ENCODE measurements at regions not wholly inside any gene's neighbourhood (a gene's known extent, or its start where the extent isn't known, plus 50 kb on each side); places are given as distances from the start of the nearest gene placed in this dataset.
"Not testable (repeated sequence)": the region's sequence is repeated elsewhere in the genome, so short reads cannot be mapped to it uniquely, and the experiment has no call there.

GRCh38 chr13:74576420-74576819, 442.2 kb upstream of the KLF12 start:
- DNase-seq (no peak), ATAC-seq (no peak)
- intact Hi-C loops (cut with DNase I, micrococcal nuclease) = no loop called here

GRCh38 chr13:74575729-74576125, 441.5 kb upstream of the KLF12 start:
- peak; percentile 23 to 51 for DNase-seq
- intact Hi-C loops (cut with DNase I, micrococcal nuclease) = no loop called here
- ATAC-seq = peak; percentile 59

- intact Hi-C loops (cut with DNase I, micrococcal nuclease) = no loop called here
- DNase-seq (no peak), ATAC-seq (no peak)
Measured at GRCh38 chr13:74574964-74575728, 440.9 kb upstream of the KLF12 start.

- ATAC-seq (no peak), DNase-seq (no peak)
- intact Hi-C loops (cut with DNase I, micrococcal nuclease) = no loop called here
Measured at GRCh38 chr13:74573654-74574053, 439.4 kb upstream of the KLF12 start.

DNA sequence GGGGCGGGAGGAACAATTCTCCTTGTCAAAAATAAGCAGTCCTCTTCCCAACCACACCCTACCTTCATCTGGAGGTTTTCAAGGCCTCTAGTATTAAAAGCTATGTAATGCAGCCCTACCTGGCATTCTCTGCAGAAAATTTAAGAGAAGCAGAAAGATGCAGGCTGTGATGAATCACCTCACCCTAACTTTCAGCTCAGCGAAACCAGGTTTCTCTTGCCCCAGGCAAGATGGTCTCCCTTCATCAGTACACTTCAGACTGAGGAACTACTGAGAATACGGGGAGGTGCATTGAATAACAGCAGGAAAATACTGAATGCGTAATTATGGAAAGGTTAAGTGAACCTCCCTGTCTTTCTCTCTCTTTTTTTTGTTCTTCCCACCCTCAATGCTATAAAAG, 437.6 kb upstream of the KLF12 start:
- intact Hi-C loops (cut with DNase I, micrococcal nuclease) = no loop called here
- DNase-seq = no peak
- ATAC-seq = no peak

DNA sequence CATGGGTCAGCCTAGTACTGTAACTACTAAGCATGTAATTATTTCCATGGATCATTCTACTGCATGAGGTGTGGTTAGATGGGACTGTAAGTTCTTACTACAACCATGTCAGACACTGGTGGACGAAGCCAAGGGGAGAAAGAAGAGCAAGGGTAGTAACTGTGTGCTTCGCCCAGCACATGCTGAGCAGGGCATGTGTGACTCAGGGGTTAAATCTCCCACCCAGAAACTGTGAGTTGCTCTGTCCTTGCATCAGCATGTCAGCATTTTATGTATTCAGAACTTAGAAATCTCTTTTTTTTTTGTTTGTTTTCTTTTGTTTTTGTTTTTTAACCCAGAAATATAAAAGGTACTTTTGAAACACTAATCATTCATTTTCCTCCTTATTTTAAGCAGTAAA, 436.6 kb upstream of the KLF12 start:
- no peak for ATAC-seq
- no peak for DNase-seq
- intact Hi-C loops (cut with DNase I, micrococcal nuclease) = no loop called here

DNA sequence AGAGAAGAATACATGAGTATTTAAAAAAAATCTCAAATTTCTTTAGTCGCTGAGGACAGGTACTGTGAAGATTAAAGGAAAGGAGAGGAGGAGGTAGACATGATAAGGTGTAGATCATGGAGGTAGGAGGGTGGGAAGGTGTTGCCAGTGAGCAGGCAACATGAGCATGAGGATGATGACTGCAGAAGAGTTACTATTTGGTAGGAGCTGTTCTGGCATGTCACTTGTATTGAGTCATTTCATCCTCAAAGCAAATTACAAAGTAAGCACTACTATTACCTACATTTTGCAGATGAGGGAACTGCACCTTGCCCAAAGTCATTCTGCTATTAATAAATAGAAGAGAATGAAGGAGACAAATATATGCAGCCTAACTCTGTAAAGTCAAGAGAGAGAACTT, 435.8 kb upstream of the KLF12 start:
- DNase-seq (no peak), ATAC-seq (no peak)
- intact Hi-C loops (cut with DNase I, micrococcal nuclease) = no loop called here

DNA sequence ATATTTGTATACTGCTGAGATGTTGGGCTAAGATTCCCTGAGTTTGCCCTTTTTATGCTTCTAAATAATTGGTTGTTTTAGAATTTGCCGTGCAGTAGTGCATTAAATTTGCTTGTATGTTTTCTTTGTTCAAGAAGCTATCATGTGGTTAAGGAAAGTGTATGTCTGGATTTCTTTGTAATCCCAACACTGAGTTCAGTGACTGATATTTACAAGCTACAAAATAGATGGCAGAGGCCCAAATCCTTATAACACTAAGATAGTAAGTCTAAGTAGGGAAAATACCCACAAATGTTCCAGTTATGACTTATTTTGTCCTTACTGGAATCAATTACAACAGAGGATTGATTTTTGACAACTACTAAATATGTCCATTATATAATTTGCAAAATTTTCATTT, 435.0 kb upstream of the KLF12 start:
- DNase-seq (no peak), ATAC-seq (no peak)
- intact Hi-C loops (cut with DNase I, micrococcal nuclease) = no loop called here

GRCh38 chr13:74567485-74567884, 433.3 kb upstream of the KLF12 start:
- no peak for DNase-seq
- intact Hi-C loops (cut with DNase I, micrococcal nuclease) = no loop called here
- ATAC-seq = no peak

DNA sequence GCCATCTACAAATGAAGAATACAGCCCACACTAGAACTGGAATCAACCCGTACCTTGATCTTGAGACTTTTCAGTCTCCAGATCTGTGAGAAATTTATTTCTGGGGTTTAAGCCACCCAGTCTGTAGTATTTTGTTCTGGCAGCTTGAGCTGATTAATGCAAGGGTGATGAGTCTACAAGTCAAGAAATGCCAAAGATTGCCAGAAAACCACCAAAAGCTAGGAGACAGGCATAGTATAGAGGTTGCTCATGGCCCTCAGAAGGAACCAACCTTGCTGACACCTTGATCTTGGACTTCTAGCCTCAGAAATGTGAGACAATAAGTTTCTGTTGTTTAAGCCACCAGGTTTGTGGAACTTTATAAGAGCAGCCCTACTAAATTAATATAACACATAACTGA, 428.2 kb upstream of the KLF12 start:
- DNase-seq (no peak), ATAC-seq (no peak)
- intact Hi-C loops (cut with DNase I, micrococcal nuclease) = no loop called here

- intact Hi-C loops (cut with DNase I, micrococcal nuclease) = no loop called here
- ATAC-seq = no peak
- no peak for DNase-seq
Measured at GRCh38 chr13:74561155-74561554, 427.0 kb upstream of the KLF12 start.

- intact Hi-C loops (cut with DNase I, micrococcal nuclease) = no loop called here
- no peak for ATAC-seq
Measured at GRCh38 chr13:74560325-74560724, 426.1 kb upstream of the KLF12 start.

DNA sequence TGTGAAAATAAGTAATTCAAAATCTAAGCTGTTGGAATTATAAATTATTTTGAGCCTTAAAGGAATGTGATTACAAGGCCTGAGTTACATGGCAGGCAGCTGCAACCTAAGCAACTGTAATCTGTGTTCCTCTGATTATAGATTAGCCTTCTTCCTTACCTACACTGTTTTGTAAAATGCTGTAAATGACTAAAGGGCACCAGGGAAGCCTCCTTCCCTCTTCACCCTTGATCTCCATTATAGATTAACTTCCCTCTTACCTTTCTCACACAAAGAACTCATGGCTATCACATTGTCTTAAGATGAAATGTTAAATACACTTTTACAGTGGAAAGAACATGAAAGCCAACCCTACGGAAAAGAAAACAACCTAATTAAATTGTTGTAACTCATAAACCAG, 423.7 kb upstream of the KLF12 start:
- intact Hi-C loops (cut with DNase I, micrococcal nuclease) = no loop called here
- peak; percentile 94 for ATAC-seq
- DNase-seq = no peak

More at GRCh38 chr13:74560325-74560724, 426.1 kb upstream of the KLF12 start:
- no peak for DNase-seq

DNA sequence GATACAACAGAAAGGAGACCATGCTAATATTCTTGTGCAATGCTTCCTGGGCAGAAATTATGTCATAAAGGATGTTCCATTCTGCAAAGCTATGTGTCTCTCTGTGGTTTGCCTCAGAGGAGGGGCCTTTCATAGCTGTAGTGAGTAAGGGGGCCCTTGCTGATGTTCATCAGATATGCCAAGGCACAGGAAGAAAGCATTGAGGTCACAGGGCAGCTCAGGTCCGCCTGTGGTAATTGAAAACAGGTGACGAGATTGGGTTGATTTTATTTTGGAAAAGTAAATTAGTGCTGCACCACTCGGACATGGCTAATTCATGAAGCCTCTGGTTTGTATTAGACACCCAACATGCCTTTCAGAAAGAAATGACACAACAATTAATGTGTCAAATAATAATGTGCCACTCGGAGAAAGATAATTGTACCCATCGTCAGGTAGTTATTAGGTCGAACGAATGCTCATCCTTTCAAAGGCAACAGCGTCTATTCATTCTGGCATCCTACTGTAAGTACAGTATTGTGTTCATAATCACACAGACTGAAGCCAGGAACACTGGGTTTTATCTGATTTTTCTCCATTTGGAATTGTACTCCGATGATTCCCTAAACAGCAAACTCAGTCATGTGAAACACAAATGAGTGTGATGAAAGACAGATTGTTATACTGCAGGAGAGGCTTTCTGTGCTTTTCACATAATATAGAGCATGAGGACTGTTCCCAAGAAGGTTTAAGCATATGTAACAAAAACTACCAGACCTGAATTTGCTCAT, 421.6 kb upstream of the KLF12 start:
- no peak for DNase-seq
- no peak for ATAC-seq
- intact Hi-C loops (cut with DNase I, micrococcal nuclease) = no loop called here

GRCh38 chr13:74555276-74555625, 421.0 kb upstream of the KLF12 start:
- intact Hi-C loops (cut with DNase I, micrococcal nuclease) = no loop called here
- ATAC-seq = no peak
- no peak for DNase-seq

DNA sequence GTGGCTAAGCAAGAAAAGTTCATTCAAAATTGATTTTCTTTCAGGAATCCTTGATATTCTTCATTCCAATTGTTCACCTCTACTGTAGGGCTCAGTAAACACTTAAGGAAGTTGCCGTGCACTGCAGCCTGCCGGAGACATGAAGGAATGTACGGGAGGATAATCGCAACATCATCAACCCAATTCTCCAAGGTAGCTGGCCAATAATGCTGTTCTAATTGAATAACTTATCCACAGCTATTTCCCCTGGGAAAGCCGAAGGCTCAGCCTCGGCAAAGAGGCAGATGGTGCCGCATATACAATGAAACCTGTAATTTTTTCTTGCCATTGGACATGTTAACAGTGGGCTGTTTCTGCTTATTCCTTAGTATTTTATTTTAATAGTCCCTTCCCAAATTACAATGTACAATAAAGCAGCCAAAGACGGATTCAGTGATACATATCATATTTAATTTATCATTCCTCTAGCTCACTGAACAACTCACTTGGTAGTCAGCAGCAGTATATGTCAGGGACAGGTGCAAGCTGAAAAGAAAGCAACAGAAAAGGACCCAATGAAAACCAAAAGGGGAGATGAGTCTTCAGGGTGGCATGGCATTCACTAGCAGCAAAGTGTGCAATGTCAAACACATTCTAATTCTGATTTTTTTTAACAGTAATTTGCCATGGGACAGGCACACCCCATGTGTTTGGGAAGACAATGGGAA, 420.5 kb upstream of the KLF12 start:
- DNase-seq (no peak), ATAC-seq (no peak)
- intact Hi-C loops (cut with DNase I, micrococcal nuclease) = no loop called here

GRCh38 chr13:74550039-74550438, 415.8 kb upstream of the KLF12 start:
- intact Hi-C loops (cut with DNase I, micrococcal nuclease) = no loop called here
- ATAC-seq (no peak), DNase-seq (no peak)

- ATAC-seq; DNase-seq; intact Hi-C loops (cut with DNase I, micrococcal nuclease): not testable (repeated sequence)
Measured at GRCh38 chr13:74536649-74537048, 402.4 kb upstream of the KLF12 start.

DNA sequence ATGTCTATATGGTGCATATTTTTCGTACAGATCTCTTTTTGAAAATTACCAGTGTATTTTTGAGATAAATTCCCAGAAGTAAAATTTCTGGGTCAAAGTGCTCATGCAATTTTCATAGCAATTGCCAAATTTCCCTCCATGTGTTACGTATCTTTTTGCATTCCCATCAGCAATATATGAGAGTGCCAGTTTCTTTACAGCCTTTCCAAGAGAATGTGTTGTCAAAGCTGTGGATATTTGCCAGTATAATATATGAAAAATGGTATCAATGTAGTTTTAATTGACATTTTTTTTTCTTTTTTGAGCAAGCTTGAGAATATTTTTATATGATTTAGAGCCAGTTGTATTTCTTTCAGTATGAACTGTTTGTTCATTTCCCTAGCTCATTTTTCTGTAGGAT, 399.0 kb upstream of the KLF12 start:
- intact Hi-C loops (cut with DNase I, micrococcal nuclease) = no loop called here
- no peak for ATAC-seq
- no peak for DNase-seq

DNA sequence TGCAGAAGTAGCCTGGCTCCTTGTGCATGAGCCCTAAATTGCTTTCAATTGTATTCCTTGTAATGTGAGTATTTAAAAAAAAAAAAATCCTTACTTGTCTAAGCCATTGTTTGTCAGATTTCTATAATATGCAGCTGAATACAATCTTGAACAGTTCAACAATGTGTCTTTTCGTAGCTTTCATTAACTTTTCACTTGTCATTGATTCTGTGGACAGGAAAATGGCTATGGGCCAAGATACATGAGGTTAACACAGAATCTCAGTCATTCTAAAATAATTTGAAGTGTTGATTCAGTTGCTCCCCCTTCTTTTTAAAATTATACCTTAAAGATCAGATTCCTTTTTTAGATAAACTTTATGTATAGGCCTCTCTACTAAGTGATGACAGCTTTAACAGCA, 395.8 kb upstream of the KLF12 start:
- intact Hi-C loops (cut with DNase I, micrococcal nuclease) = no loop called here
- no peak for ATAC-seq

More for the DNA sequence above, 395.8 kb upstream of the KLF12 start:
- no peak for DNase-seq
